ENCODE measurements at regions not wholly inside any gene's neighbourhood (a gene's known extent, or its start where the extent isn't known, plus 50 kb on each side); places are given as distances from the start of the nearest gene placed in this dataset.

GRCh38 chr4:31283679-31284078 is 563.5 kb downstream of the PCDH7 start:
- H2AFZ ChIP-seq (ENCODE audit: insufficient read depth, low read depth, low read length, poor library complexity, severe bottlenecking) = no peak overlapping the region
- no peaks in the 10 kb centered on the region for H3K36me3 Mint-ChIP-seq
- WGBS (ENCODE audit: insufficient coverage) = 85% methylated on average over 2 of the region's 4 CpGs
- DNase-seq = no peak
- no peaks in the 10 kb centered on the region for H3K27me3 ChIP-seq (ENCODE audit: control insufficient read depth in 2 of 2, insufficient read depth in 2 of 2, low read length in 2 of 2)
- H3K27me3 Mint-ChIP-seq (ENCODE audit: low read depth in 3 of 3) = peaks cover 0 to 2% (median 0%) of the 10 kb centered on the region in 3 donors
- intact Hi-C loops (cut with micrococcal nuclease) = no loop called here
- H3K36me3 ChIP-seq (replicated peaks in 1 of 2; ENCODE audit: control insufficient read depth in 1 of 2, insufficient read depth in 2 of 2, low read length in 2 of 2) = no peaks in the 10 kb centered on the region
- TF ChIP-seq CTCF (IDR thresholded peaks at IDR 0.05) = no peak
- no peaks in the 10 kb centered on the region for H3K79me2 ChIP-seq (ENCODE audit: insufficient read depth, low read length)
- H3K27ac ChIP-seq (ENCODE audit: low read depth in 1 of 2, low read length in 2 of 2) = no peak overlapping the region
- H3K9me3 ChIP-seq (replicated peaks in 1 of 2; ENCODE audit: control insufficient read depth in 1 of 2, insufficient read depth in 1 of 2, low read length in 2 of 2) = no peaks in the 10 kb centered on the region
- no peak overlapping the region for H3K9ac ChIP-seq (ENCODE audit: insufficient read depth, low read length, poor library complexity, severe bottlenecking)
- H3K4me1 Mint-ChIP-seq = no peaks in the 10 kb centered on the region
- H3K4me3 ChIP-seq (replicated peaks in 1 of 3; ENCODE audit: low read depth in 2 of 3, low read length in 3 of 3) = no peak overlapping the region
- H4K20me1 ChIP-seq (ENCODE audit: insufficient read depth, low read length) = no peaks in the 10 kb centered on the region
- no peak overlapping the region for H3K27ac Mint-ChIP-seq
- H3K4me2 ChIP-seq (replicated peaks; ENCODE audit: extremely low read depth, low read length, poor library complexity, severe bottlenecking) = no peak overlapping the region
- peaks cover 0 to 2% (median 0%) of the 10 kb centered on the region in 7 donors for H3K9me3 Mint-ChIP-seq
- H3K4me3 Mint-ChIP-seq = no peak overlapping the region
- no peaks in the 10 kb centered on the region for H3K4me1 ChIP-seq (ENCODE audit: control insufficient read depth in 1 of 2, insufficient read depth in 2 of 2, low read length in 2 of 2)

- H3K4me1 Mint-ChIP-seq = no peaks in the 10 kb centered on the region
- H4K20me1 ChIP-seq (ENCODE audit: insufficient read depth, low read length) = no peaks in the 10 kb centered on the region
- intact Hi-C loops (cut with micrococcal nuclease) = no loop called here
- DNase-seq = no peak
- peak overlapping the region in 1 of 7 donors; percentile 13 for H3K27ac Mint-ChIP-seq
- peaks cover 0 to 2% (median 0%) of the 10 kb centered on the region in 7 donors for H3K9me3 Mint-ChIP-seq
- H3K4me1 ChIP-seq (ENCODE audit: control insufficient read depth in 1 of 2, insufficient read depth in 2 of 2, low read length in 2 of 2) = no peaks in the 10 kb centered on the region
- H3K9me3 ChIP-seq (replicated peaks in 1 of 2; ENCODE audit: control insufficient read depth in 1 of 2, insufficient read depth in 1 of 2, low read length in 2 of 2) = no peaks in the 10 kb centered on the region
- H3K27me3 Mint-ChIP-seq (ENCODE audit: low read depth in 3 of 3) = no peaks in the 10 kb centered on the region
- H3K4me2 ChIP-seq (replicated peaks; ENCODE audit: extremely low read depth, low read length, poor library complexity, severe bottlenecking) = no peak overlapping the region
- no peak overlapping the region for H3K9ac ChIP-seq (ENCODE audit: insufficient read depth, low read length, poor library complexity, severe bottlenecking)
- WGBS (ENCODE audit: insufficient coverage) = no CpG with 5 or more reads among the region's 3 CpGs
- H2AFZ ChIP-seq (ENCODE audit: insufficient read depth, low read depth, low read length, poor library complexity, severe bottlenecking) = no peak overlapping the region
- H3K36me3 ChIP-seq (replicated peaks in 1 of 2; ENCODE audit: control insufficient read depth in 1 of 2, insufficient read depth in 2 of 2, low read length in 2 of 2) = no peaks in the 10 kb centered on the region
- no peak for TF ChIP-seq CTCF (IDR thresholded peaks at IDR 0.05)
- H3K4me3 ChIP-seq (replicated peaks in 1 of 3; ENCODE audit: low read depth in 2 of 3, low read length in 3 of 3) = no peak overlapping the region
- H3K36me3 Mint-ChIP-seq = no peaks in the 10 kb centered on the region
- H3K27ac ChIP-seq (ENCODE audit: low read depth in 1 of 2, low read length in 2 of 2) = no peak overlapping the region
- no peaks in the 10 kb centered on the region for H3K79me2 ChIP-seq (ENCODE audit: insufficient read depth, low read length)
- H3K4me3 Mint-ChIP-seq = no peak overlapping the region
- no peaks in the 10 kb centered on the region for H3K27me3 ChIP-seq (ENCODE audit: control insufficient read depth in 2 of 2, insufficient read depth in 2 of 2, low read length in 2 of 2)
These were observed 570.7 kb downstream of the PCDH7 start for GRCh38 chr4:31290836-31291235.
